MM.1S (cell line): ENCODE measurements at regions not wholly inside any gene's neighbourhood (a gene's known extent, or its start where the extent isn't known, plus 50 kb on each side); places are given as distances from the start of the nearest gene placed in this dataset.

Source experiments
- CTCF ChIP-seq: fragments of 300-600 bp; sonication (generic); IDR thresholded peaks from 2 replicates; pipeline ENCODE4 v1.5.1; 2016; ENCODE audit warnings: antibody characterized with exemption, low read length, mixed read lengths
- EZH2 ChIP-seq: fragments of 300-600 bp; sonication (generic); optimal IDR thresholded peaks from 2 replicates; pipeline ENCODE3; 2017; ENCODE audit warnings: low read depth, mild to moderate bottlenecking, antibody characterized with exemption, low read length, mixed read lengths
- EZH2phosphoT487 ChIP-seq: fragments of 300-600 bp; sonication (generic); IDR thresholded peaks from 2 replicates; pipeline ENCODE4 v1.6.1; 2018; ENCODE audit warnings: antibody characterized with exemption, low read length

- TF ChIP-seq CTCF = no peak
- TF ChIP-seq EZH2 = no peak
- TF ChIP-seq EZH2phosphoT487 = no peak
These were observed 152.7 kb upstream of the NECTIN3 start for GRCh38 chr3:110918963-110919362.
